ENCODE measurements at regions not wholly inside any gene's neighbourhood (a gene's known extent, or its start where the extent isn't known, plus 50 kb on each side); places are given as distances from the start of the nearest gene placed in this dataset.

DNA sequence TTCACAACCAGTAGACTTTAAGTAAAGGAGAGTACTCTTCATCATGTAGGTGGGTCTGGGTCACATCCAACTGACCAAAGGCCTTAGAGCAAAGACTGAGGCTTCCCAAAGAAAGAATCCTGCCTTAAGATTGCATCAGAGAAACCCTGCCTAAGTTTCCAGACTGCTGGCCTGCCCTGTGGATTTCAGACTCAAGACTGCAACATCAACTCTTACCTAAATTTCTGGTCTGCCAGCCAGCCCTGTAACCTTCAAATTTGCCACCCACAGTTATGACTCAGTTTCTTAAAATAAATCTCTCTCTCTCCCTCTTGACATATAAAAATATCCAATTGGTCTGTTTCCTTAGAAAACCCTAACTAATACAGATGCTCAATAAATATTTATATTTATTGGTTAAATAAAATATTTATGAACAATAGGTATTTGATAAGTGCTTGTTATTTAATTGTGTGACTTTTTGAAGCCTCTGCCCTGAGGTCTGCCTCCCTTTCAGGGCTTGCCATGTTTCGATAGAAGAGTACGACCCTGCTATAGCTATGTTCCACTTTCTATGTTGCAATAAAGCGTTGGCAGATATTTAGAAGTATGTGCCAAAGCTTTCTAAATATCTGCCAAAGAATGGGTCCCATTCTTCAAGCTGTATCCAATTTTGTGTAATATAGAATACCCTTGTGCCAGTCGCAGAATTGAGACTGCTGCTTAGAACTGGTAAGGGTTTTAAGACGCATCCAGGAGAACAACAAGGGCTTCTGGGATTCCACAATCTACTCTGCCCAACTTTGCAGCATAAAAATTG lies 65.7 kb downstream of the TMEM30B start:
- no peak overlapping the region for H3K4me3 ChIP-seq
- WGBS, 2 donors (ENCODE audit: low coverage in 1 of 2): 60 to 91% methylated on average over 1 to 5 of the region's 5 CpGs
- TF ChIP-seq, protein P1, sequence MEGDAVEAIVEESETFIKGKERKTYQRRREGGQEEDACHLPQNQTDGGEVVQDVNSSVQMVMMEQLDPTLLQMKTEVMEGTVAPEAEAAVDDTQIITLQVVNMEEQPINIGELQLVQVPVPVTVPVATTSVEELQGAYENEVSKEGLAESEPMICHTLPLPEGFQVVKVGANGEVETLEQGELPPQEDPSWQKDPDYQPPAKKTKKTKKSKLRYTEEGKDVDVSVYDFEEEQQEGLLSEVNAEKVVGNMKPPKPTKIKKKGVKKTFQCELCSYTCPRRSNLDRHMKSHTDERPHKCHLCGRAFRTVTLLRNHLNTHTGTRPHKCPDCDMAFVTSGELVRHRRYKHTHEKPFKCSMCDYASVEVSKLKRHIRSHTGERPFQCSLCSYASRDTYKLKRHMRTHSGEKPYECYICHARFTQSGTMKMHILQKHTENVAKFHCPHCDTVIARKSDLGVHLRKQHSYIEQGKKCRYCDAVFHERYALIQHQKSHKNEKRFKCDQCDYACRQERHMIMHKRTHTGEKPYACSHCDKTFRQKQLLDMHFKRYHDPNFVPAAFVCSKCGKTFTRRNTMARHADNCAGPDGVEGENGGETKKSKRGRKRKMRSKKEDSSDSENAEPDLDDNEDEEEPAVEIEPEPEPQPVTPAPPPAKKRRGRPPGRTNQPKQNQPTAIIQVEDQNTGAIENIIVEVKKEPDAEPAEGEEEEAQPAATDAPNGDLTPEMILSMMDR (IDR thresholded peaks at IDR 0.05): no peak
- TF ChIP-seq POLR2A (IDR thresholded peaks at IDR 0.05) (no peak), EP300 (IDR thresholded peaks at IDR 0.05; ENCODE audit: low read depth) (no peak), POLR2AphosphoS5 (IDR thresholded peaks at IDR 0.05) (no peak)
- DNase-seq: no peak
- peaks cover 17% of the 10 kb centered on the region for H3K27me3 ChIP-seq
- in situ Hi-C loops (cut with MboI; ENCODE audit: low pct_ligation_motif_present in 1 of 4, low pct_unique_long_range_greater_than_20kb in 1 of 4, low sequenced_read_pairs in 3 of 4) (no loop called here), intact Hi-C loops (cut with DNase I; ENCODE audit: low total_unique reads) (no loop called here)
- H3K9me3 ChIP-seq: no peaks in the 10 kb centered on the region
- no peaks in the 10 kb centered on the region for H3K4me1 ChIP-seq
- H3K27ac ChIP-seq: no peak overlapping the region
- no peaks in the 10 kb centered on the region for H3K36me3 ChIP-seq

DNA sequence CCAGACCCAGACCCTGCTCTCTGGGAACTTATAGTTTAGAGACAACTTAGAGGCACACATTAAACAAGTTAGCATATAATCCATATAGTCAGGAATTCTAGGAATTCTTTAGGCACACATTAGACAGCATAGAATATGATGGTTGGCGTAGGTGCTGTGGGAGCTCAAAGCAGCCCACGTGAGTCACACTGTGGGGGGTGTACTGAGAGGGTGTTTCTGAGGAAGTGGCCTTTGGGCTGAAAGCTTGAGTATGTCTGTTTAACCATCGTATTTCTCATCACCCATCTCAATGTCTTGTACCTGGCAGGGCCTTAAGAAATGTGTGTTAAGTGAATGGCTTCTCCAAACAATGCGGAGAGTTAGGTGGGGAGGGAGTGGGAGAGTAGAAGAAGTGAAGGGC lies 67.2 kb downstream of the TMEM30B start:
- peaks cover 5% of the 10 kb centered on the region for H3K27me3 ChIP-seq
- 80 to 85% methylated on average over 1 to 4 of the region's 4 CpGs for WGBS, 2 donors (ENCODE audit: low coverage in 1 of 2)
- TF ChIP-seq POLR2A (IDR thresholded peaks at IDR 0.05): no peak
- no peak for TF ChIP-seq POLR2AphosphoS5 (IDR thresholded peaks at IDR 0.05)
- no peak for TF ChIP-seq EP300 (IDR thresholded peaks at IDR 0.05; ENCODE audit: low read depth)
- TF ChIP-seq, protein P1 (IDR thresholded peaks at IDR 0.05): no peak
- H3K9me3 ChIP-seq: no peaks in the 10 kb centered on the region
- no peaks in the 10 kb centered on the region for H3K4me1 ChIP-seq
- no peaks in the 10 kb centered on the region for H3K36me3 ChIP-seq
- no peak overlapping the region for H3K27ac ChIP-seq
- DNase-seq: no peak
- in situ Hi-C loops (cut with MboI; ENCODE audit: low pct_ligation_motif_present in 1 of 4, low pct_unique_long_range_greater_than_20kb in 1 of 4, low sequenced_read_pairs in 3 of 4): no loop called here
- intact Hi-C loops (cut with DNase I; ENCODE audit: low total_unique reads): loop anchor here (1.0 kb wide), 1 partner anchor 26 kb away; no protein-coding TSS in a partner anchor
- H3K4me3 ChIP-seq: no peak overlapping the region

DNA sequence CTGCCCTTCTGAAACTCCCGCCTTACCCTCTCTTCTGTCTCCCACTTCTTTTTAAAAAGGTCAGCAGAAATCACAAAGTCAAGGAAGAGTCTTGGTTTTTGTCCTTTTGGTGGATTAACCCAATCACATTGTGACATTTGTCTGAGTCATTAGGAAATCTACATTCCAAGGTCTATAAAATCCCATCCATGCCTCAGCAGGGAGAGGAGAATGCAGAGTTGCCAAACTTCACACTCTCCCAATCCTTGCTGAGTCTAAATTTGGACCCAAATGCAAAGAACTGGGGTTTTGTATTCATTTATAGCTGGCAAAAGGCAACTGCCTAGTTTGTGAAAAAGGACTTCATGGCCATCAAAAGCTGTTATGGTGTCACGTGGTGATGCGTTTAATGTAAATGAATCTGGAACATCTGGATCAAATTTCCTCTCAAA lies 67.9 kb downstream of the TMEM30B start:
- TF ChIP-seq, protein P1 (IDR thresholded peaks at IDR 0.05): no peak
- TF ChIP-seq POLR2A (IDR thresholded peaks at IDR 0.05): no peak
- no peak for TF ChIP-seq POLR2AphosphoS5 (IDR thresholded peaks at IDR 0.05)
- TF ChIP-seq EP300 (IDR thresholded peaks at IDR 0.05; ENCODE audit: low read depth): no peak
- H3K4me3 ChIP-seq: no peak overlapping the region
- H3K36me3 ChIP-seq: no peaks in the 10 kb centered on the region
- in situ Hi-C loops (cut with MboI; ENCODE audit: low pct_ligation_motif_present in 1 of 4, low pct_unique_long_range_greater_than_20kb in 1 of 4, low sequenced_read_pairs in 3 of 4) (no loop called here), intact Hi-C loops (cut with DNase I; ENCODE audit: low total_unique reads) (no loop called here)
- no peaks in the 10 kb centered on the region for H3K9me3 ChIP-seq
- DNase-seq: no peak
- H3K27me3 ChIP-seq: no peaks in the 10 kb centered on the region
- WGBS, 2 donors (ENCODE audit: low coverage in 1 of 2): 44 to 57% methylated on average over 3 of the region's 3 CpGs
- no peak overlapping the region for H3K27ac ChIP-seq
- H3K4me1 ChIP-seq: no peaks in the 10 kb centered on the region

DNA sequence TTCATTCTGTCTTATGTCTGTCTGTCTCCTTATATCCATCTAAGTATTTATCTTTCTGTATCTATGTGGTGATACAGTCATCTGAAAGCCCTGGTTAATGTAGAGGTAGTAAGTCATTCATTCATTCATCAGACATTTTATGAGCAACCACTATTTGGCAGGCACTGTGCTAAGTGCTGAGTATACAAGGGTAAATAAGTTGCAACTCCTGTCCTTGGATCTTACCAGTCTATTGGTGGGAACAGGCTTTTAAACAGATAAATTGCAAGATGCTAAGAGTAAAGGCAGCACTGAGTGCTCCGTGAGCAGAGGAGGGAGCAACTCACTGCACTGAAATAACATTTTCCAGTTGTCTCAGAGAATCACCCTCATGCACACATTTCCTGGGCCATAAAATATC lies 68.6 kb downstream of the TMEM30B start:
- H3K27me3 ChIP-seq: no peaks in the 10 kb centered on the region
- no peaks in the 10 kb centered on the region for H3K36me3 ChIP-seq
- no peak overlapping the region for H3K4me3 ChIP-seq
- 74% methylated on average over 1 of the region's 1 CpG; no CpG with 5 or more reads in 1 of the 2 donors for WGBS, 2 donors (ENCODE audit: low coverage in 1 of 2)
- no peak overlapping the region for H3K27ac ChIP-seq
- no peaks in the 10 kb centered on the region for H3K9me3 ChIP-seq
- in situ Hi-C loops (cut with MboI; ENCODE audit: low pct_ligation_motif_present in 1 of 4, low pct_unique_long_range_greater_than_20kb in 1 of 4, low sequenced_read_pairs in 3 of 4) (no loop called here), intact Hi-C loops (cut with DNase I; ENCODE audit: low total_unique reads) (no loop called here)
- TF ChIP-seq EP300 (IDR thresholded peaks at IDR 0.05; ENCODE audit: low read depth) (no peak), POLR2A (IDR thresholded peaks at IDR 0.05) (no peak), POLR2AphosphoS5 (IDR thresholded peaks at IDR 0.05) (no peak)
- TF ChIP-seq, protein P1 (IDR thresholded peaks at IDR 0.05): no peak
- DNase-seq: no peak
- no peaks in the 10 kb centered on the region for H3K4me1 ChIP-seq
